HG03196 (cell line): ENCODE measurements at regions not wholly inside any gene's neighbourhood (a gene's known extent, or its start where the extent isn't known, plus 50 kb on each side); places are given as distances from the start of the nearest gene placed in this dataset.

ENCODE experiments used
- ATAC-seq: cut with Tn5 transposase; IDR thresholded peaks from one replicate; pipeline ENCODE4 v1.9.1; 2021; ENCODE audit not compliant: unreplicated experiment

DNA sequence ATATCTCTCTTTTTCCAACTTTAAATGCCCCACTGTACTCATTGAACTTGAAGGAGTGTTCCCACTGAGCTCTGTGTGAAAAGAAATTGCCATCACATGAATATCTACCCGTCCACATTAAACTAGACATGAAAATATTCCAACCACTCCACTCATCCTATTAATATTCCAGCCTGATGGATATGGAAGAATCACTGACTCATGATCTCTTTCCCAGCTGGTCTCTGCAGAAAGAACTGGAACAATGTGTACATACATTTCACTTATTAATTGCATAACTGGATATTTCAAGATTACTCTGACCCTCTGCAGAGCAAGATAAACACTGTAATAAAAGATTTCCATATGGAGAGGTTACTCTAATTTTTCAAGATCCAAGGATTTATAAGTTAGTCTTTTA, 711.1 kb upstream of the LRRC4C start:
- ATAC-seq = no peak

DNA sequence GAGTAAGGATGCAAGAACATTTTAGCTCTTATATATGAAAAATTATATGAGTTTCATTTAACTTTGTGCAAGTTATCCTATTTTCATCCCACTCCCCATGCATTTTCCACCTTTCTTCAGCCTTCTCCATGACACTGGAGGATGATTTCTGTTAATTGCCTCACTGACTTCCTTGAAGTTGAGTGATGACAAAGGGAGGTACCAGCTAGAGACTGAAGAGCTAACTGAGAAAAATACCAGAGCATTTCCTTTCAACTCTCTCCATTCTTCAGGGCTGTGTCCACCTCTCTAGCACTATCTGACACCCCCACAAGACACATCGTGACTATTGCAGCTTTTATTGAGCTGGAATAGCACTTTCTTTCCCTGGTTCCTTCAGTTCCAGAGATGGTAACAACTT, 711.6 kb upstream of the LRRC4C start:
- ATAC-seq = no peak

DNA sequence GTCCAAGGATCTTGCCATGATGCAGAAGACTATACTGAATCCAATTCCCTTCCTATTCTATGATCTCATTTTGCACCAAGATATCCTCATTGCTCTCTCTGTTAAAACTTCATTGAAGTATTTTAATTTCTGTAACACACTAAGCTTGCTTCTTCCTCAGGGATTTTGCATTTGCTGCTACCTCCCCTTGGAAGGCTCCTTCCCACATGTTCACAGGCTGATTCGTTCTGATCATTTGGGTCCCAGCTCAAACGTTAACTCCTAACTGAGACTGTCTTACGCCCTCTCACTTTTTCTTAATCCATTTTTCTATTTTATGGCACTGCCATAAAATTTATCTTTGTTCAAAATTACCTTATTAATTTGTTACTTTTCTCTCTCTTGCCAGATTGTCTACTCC, 713.0 kb upstream of the LRRC4C start:
- no peak for ATAC-seq

DNA sequence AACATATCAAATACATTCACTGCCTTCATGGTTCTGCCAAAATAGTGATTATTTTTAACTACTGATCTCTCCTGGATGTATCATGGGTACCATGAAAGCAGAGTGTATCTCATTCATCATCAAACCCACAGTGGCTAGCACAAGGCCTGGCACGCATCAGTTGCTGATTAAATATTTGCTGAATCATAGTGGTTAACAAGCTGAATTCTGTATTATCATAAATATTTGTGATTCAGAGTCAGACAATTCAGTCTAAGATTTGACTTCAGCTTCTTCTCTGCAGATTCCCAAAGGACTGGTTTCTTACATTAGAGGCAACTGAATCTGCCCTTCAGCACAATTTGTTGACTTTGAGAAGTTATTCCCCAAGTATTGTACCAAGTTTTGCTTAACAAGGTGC, 715.8 kb upstream of the LRRC4C start:
- ATAC-seq = no peak

DNA sequence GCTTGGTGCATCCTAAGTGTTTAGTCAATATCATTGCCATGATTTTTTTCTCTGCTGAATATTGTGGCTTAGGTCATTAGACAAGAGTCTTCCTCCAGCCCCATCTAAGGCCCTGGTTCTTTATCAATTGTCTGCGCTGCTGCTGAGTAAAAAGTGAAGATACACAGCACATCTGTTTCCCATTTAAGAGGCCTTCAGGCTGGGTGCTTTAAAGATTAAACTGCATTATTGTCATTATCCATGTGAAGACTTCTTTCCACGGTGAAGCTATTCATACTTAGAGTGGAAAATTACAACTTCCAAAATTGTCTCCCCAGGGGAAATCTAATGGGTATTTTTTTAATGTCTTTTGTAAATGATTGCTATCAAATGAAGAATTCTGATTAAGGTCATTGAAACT, 719.8 kb upstream of the LRRC4C start:
- ATAC-seq = no peak

DNA sequence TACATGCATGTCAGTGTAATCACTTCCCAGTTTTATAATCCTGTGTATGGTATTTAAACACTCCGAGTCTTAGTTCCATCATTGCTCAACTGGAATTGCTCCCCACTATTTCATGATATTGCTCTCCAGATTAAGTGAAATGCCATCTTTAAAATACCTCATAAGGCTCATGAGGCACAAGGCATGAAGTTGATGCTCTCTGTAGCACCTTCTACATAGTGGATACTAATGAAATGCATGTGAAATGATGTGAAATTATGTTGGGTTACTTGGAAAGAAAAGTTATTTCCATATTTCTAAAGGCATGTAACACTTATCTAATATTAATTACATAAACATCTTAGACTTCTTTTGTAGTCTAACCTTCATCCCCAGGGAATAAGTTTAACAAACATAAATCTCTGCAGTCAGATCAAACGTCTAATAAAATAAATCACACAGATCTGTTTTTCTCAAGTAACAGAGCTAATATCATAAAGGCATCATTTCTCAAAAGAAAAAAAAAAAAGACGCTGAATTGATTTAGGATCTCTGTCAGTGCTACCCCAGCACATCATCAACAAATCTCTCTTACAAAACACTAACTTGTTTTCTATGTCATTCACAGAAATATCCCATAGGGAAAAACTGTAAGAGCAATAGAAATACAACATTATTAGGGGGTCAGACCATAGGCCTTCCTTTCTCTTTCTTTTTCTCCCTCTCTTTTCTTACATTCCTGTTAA, 736.0 kb upstream of the LRRC4C start:
- no peak for ATAC-seq

DNA sequence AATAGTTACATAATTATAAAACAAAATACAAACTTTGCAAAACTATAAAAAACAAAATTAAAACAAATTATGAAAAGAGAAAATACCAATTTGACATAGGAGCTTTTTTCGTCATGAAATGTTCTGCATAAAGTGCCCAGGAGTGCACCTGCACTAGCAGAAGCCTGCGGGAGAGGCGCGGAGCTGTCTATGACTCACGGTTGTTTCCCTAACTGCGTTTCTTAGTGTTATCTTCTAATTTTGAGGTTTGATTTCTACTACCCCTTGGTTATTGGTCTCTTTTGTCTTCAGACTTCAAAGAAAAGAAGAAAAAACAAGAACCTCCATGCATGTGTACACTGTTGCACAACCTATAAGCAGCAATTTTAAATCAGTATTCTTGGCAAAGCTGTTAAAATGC, 740.9 kb upstream of the LRRC4C start:
- no peak for ATAC-seq

DNA sequence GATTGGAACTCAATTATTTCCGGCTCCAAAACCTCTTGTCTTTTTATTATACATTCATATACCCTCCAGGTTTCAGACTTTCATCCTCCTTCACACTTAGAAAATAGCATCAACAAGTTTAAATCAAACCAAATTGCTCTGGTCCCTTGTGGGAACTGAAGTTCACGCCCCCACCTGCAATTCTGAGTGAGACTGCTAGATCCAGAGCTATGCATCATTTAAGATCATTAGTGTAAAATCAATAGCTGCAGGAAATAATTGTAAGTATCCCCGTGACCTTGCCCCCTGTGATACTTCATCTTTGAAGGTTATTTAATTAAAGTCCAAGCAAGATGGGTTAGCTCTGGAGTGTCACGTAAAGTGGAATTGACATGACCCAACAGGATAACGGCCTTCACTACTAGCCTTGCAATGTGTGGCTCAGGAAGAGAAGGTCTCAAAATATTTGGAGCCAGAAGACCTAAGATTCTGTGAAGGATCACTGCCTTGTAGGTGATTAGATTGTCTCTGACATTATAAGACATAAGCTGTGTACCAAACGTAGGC, 742.2 kb upstream of the LRRC4C start:
- no peak for ATAC-seq

DNA sequence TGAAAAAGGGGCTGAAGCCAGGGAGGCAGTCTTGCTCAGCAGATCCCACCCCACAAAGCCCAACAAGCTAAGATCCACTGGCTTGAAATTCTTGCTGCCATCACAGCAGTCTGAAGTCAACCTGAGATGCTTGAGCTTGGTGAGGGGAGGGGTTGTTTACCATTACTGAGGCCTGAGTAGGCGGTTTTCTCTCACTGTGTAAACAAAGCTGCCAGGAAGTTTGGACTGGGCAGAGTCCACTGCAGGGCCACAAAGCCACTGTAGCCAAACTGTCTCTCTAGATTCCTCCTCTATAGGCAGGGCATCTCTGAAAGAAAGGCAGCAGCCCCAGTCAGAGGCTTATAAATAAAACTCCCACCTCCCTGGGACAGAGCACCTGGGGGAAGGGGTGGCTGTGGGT, 746.1 kb upstream of the LRRC4C start:
- ATAC-seq = no peak

DNA sequence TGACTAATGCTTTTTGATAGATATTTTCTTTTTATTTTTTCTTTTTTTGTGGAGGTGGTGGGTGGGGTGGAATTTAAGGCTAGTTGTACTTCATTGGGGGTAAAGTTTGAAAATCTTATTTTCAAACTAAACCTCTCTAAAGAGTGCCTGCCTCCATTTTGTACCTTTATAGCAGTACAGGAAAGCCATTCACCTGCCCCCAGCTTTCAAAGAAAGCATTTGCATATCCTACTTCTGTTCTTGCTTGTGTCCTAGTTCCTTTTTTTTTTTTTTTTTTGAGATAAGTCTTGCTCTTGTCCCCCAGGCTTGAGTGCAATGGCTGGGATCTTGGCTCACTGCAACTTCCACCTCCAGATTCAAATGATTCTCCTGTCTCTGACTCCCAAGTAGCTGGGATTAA, 766.2 kb upstream of the LRRC4C start:
- no peak for ATAC-seq

DNA sequence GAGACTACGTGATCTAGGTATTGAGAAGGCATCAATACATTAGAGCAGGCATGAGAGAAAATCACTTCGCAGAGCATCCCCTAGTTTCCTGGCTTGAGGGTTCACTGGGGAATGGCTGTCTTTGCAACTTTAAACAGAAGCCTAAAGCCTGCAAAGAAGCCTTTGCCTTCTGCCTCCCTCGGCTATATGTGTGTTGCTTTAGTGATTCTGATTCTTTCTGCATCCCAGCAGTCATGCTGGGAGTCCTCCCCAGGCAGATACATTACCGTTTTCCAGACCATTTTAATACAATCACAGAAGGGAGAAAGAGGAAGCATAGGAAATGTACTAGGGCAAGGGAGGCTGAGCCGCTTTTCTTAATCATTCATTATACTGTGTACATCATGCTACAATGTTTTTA, 773.2 kb upstream of the LRRC4C start:
- no peak for ATAC-seq

DNA sequence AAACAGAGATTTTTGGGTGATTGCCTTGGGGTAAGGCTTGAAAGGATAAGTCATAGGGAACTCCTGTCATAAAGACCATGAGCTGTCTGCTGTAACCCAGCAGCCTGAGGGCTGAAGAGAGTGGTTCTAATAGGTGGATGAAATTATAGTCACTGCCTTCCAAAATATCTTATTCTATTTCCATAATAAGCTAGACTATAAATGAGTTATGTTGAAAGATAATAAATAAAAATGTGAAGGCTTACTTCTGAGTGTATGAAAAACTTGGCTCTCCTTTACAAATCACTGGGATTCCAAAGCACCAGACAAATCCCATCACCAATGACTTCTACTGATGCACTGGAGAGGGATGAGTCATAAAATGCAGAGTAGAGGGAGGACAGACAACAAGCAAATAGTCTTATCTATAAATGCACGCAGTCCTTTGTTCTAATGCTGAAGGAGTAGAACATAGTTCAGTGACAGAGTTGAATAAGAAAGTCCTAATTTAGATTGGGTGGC, 775.0 kb upstream of the LRRC4C start:
- no peak for ATAC-seq

DNA sequence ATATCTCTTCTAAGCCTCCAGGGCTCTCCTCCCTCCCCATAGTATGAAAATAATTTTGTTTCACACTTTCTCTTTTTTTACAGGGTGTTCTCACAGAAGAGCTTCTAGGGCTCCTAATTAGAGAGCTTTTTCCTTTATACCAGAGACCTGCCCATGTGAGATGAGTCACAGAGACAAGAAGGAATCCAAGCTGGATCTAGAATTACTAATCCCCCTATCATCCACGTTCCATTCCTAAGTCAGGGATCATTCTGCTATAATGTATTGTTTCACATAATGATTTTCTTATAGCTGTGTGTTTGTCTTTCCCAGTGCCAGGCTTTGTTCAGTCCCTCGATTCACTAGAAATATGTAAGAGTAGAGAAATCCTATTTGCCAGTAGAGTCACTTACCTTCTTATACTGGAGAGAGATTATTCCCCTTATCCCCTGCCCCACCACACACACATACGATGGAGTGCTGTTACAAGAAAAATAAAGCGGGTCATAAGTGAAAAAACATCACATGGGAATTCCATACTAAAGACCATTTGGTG, 778.3 kb upstream of the LRRC4C start:
- ATAC-seq = no peak

DNA sequence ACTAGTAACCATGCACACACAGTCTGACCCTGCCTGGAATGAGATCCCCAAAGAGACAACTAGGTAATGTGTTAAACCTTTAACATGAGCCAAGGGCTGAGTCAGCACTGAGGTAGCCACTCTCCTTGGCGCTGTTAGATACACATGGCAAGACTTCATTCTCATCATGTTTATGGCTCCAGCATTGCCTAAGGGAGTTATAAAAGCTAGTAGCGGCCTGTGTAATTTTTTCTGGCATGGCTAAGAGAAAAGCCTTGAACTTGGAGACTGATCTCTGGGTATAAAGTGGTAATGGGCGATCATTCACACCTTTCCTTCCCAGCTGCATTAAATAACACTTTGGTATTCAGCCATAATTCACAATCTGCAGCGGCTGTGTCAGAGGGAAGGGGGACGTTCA, 779.7 kb upstream of the LRRC4C start:
- ATAC-seq = no peak

DNA sequence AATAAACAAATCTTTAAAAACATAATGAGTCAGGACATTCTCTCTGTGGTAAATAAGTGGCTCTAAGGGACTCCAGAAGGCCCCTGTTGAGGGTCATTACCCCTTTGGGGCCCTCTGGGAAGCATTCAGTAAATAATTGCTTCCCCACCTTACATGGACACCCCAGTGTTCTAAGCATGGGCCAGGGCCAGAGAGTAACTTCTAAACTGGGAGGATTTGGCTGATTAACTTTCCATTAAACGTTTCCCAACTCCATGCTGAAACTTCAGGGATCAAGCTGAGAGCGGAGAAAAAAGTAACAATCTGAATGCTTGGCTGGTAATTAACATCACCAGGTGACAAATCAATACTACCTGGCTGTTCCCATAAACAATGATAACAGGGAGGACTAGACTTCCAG, 783.9 kb upstream of the LRRC4C start:
- no peak for ATAC-seq

DNA sequence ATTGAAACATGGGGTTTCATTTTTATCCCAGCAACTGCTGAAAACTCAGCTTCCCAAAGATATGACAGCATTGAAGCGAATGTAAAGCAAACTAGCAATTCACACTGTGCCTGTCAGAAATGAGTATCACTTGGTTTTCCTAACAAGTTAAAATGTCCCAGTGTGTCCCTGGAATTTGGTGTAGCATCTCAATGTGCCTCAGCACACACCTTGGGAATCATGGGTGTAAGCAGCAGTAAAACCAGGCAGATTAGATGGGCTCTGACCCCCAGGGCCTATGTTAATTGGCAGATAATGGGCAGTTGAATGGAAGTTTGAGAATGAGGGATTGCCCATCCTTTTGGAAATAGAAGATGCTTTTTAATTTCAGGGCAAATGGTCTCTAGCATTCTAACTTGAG, 784.9 kb upstream of the LRRC4C start:
- ATAC-seq = no peak

DNA sequence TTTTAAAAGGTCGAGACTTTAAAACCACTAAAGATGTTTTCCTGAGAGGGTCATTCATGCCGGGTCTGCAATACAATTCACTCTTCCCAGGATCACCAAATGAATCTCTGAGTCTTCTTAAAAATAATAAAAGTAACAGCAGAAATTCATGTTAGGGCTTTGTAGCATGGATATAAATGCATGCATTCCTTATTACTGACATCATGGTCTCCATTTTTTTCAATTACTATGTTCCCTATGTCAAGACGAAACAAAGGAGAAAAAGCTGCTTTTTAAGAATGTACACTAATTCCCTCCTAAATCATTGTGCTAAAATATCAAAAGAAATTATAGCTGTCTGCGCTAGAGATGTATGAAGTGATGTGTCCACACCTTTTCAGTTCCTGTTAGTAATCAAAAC, 789.9 kb upstream of the LRRC4C start:
- ATAC-seq = no peak

DNA sequence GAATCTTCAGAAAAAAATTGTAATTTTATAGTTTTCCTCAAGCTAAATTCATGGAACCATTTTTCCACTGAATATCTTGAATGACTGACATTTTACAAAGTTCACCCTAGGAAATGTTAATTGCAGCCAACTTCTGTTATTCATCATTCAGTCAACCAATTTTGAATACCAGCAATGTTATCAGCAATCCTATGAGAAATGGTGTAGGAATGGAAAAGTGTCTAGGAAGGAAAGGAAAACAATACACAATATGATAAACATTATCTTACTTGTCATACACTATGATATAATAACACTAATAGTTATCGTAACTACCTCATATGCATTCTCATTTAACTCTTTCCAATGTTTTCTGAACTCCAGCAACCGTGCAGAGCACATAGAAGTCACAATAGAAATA, 790.5 kb upstream of the LRRC4C start:
- no peak for ATAC-seq

DNA sequence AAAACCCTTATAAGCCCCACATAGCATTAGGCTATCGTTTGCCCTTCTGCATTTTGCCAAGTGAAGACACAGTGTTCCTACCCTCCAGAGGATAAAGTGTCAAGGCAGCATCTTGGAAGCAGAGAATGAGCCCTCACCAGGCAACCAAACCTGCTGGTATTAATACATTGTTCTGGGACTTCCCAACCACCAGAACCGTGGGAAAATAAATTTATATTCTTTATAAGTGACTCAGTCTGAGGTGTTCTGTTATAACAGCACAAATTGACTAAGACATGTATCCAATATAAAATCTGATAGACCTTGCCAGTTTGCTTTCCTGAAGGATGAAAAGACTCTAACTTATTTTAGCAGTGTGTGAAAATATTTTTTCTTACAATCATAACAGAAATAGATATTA, 792.5 kb upstream of the LRRC4C start:
- no peak for ATAC-seq

DNA sequence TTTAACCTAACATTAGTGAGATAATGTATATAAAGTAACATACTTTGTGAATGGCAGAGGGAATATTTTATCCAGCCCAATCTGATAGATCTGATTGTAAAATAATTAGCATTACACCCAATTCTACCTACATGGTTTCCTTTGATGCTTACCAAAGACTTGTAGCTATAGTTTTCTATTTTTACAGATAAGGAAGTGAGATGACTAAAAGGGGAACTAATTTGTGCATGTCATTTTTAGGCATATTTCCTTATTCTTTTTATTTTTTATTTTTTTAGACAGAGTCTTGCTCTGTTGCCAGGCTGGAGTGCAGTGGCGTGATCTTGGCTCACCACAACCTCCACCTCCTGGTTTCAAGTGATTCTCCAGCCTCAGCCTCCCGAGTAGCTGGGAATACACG, 793.7 kb upstream of the LRRC4C start:
- no peak for ATAC-seq

DNA sequence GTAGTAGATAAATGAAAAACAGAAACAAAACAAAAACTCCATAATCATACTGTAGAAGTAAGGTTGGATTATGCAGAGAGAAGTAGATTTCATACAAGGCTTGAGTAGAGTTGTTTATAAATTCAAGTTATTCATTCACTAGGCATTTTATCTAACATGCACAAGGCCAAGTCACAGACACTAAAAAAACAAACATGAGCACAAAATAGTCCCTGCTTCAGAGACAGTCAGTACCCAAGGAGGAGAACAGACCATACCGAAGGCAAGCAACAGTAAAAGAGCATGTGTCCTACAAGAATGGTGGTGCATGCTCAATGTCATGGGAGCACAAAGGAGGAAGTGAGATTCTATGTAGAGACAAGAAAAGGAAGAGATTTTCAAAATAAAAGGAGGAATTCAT, 796.5 kb upstream of the LRRC4C start:
- ATAC-seq = no peak

DNA sequence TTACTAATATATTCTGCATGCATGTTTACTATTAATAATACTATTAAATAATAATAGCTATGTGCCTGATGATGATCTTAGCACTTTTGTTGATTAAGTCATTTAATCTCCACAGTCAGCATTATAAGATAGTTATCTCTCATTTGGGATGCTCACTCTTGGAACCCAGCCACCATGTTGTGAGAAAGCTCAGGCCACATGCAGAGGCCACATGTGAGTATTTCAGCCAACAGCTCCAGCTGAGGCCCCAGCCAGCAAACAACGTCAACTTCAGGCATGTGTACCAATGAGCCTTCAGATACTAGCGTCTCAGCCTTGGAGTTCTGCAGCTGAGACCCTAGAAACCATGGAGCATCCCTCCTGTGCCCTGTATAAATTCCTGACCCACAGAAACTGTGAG, 798.1 kb upstream of the LRRC4C start:
- no peak for ATAC-seq

DNA sequence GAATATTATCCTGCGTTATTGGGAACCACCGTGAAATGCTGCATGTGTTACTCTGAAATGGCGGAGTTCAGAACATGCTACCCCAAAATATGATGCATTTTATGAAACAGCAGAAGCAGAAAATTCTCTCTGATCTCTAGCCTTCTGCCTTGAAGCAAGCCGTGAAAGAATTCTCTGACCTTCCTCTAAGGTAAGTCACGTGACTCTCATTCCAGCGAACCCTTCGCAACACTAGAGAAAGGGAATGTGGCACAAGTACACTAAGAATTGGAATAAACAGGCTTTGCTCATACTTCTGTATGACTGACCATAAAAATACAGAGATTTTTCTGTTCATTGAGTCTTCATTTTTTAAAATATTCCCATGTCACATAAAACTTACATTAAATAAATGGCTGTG, 805.6 kb upstream of the LRRC4C start:
- no peak for ATAC-seq
